ENCODE measurements at regions not wholly inside any gene's neighbourhood (a gene's known extent, or its start where the extent isn't known, plus 50 kb on each side); places are given as distances from the start of the nearest gene placed in this dataset.
"Not testable (repeated sequence)": the region's sequence is repeated elsewhere in the genome, so short reads cannot be mapped to it uniquely, and the experiment has no call there.

DNA sequence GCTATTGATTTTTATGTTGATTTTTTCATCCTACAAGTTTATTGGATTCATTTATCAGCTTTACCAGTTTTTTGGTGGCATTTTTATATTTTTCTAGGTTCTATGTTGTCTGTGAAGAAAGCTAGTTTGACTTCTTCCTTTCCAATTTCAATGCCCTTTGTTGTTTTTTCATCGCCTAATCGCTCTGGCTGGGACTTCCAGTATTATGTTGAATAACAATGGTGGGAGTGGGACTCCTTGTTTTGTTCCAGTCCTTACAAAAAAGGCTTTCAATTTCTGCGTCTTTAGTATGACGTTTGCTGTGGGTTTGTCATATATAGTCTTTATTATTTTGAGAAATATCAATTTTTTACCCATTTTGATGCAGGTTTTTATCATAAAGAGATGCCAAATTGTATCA lies 175.6 kb upstream of the CCNH start:
- DNase-seq = no peak

- DNase-seq = not testable (repeated sequence)
Measured at GRCh38 chr5:87583704-87584103, 171.0 kb upstream of the CCNH start.

DNA sequence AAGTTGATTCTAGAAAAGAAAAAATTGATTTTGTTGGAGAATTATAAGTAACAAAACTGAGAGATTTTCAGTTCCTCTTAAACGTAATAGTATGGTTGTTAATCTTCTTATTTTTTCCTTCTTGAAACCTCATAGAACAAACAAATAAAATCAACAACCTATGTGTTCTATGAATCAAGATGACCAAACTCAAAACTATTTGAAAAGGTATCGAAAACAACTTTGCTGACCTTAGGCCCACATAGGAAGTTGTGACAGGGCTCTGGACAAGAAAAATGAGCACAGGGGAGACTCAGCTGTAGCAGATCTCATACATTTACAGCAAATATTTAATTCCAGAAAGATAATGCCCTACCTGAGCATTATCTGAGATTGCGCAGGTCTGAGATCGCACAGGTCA lies 169.4 kb upstream of the CCNH start:
- no peak for DNase-seq

- DNase-seq = no peak
Measured at GRCh38 chr5:87581661-87582060, 168.9 kb upstream of the CCNH start.

DNA sequence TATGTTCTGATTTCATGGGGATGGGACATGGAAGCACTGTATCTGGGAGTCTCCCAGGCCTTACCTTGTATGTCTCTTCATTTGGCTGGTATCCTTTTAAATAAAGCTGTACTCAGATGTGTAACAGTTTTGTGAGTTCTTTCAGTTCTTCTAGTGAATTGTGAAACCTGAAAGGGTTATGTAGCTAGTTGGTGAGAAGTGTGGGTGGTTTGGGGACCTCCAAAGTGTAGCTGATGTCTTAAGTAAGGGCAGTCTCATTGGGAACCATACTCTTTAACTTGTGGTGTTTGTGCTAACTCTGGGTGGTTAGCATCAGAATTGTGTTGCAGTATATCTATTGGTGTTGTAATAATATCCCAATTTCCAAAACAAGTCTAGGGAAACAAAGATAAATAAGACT lies 166.9 kb upstream of the CCNH start:
- no peak for DNase-seq

DNA sequence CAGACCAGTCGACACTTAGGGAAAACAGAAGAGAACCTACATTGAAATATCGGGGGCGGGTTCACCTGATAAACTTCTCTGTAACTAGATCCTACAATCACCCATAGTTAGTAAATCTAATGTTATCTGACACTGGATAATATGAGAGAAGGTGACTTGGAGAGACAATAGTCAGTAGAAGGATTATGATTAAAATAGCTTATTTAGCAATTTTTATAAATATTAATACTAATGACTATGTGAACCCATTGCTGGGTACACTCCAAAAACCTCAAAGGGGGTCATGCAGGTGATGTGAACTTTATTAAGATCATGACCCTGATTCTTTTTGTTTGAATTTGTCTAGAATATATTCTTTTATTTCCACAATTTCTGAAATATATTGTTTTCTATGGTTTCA lies 164.1 kb upstream of the CCNH start:
- no peak for DNase-seq

DNA sequence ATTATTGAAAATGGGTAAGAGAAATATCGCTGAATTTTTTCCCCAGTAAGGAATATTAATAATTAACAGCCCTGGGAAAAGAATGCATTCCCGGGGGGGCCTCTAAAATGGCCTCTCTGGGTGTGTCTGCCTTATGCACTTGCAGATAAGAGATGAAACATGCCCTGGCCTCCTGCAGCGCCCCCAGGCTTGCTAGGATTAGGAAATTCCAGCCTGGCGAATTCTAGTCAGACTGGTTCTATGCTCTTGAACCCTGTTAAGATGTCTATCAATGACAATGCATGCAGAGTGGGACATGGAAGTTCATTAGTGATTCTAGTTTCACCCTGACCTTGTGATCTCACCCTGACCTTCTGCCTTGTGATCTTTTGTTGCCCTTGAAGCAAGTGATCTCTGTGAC lies 163.6 kb upstream of the CCNH start:
- not testable (repeated sequence) for DNase-seq

DNA sequence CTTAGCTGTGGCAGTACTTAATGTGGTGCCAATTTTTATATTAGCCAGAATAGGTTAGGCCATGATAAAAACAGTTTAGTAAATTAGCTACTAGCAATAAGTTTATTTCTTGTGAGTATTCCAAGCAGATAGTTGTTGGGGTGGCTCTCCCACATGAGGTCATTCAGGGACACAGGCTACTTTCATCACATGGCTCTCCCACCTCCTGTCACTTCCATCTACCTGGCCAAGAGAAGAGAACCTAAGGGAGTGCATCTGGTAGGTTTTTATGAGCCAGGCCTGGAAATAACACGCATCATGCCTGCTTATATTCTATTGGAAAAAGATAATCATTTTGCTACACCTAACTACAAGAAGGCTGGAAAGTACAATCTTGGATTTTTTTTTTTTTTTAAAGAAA lies 161.4 kb upstream of the CCNH start:
- no peak for DNase-seq

- no peak for DNase-seq
Measured at GRCh38 chr5:87572611-87573010, 159.9 kb upstream of the CCNH start.

DNA sequence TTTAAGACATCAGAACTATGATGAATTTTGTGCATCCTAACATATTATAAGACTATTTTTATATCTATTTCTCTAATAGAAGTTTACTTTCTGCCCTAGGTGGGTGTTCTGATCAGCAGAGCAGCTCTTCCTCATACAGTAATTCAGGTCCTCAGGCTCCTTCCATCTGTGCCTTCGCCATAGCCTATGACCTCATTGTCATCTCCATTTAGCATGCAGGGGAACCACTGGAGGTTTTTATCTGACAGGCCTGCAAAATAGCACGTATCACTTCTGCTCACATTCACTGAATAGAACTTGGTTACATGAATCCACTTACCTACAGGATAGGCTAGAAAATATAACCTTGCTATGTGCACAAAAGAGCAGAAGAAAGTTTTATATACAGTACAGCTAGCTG lies 159.4 kb upstream of the CCNH start:
- no peak for DNase-seq

- no peak for DNase-seq
Measured at GRCh38 chr5:87570366-87570765, 157.6 kb upstream of the CCNH start.

DNA sequence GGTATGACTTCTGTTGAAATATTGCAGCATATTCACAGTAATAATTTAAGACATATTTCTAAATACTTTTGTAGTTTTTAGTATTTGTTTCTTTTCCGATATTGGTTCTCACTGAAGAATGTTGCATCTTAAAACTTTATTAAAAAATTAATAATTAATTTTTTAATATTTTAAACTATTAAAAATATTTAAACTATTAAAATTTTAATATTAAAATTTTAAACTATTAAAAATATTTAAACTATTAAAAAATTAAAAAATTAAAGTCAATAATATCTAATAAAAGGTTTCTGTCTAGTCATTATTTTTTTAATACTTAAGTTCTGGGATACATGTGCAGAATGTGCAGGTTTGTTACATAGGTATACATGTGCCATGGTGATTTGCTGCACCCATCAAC lies 149.3 kb upstream of the CCNH start:
- no peak for DNase-seq

DNA sequence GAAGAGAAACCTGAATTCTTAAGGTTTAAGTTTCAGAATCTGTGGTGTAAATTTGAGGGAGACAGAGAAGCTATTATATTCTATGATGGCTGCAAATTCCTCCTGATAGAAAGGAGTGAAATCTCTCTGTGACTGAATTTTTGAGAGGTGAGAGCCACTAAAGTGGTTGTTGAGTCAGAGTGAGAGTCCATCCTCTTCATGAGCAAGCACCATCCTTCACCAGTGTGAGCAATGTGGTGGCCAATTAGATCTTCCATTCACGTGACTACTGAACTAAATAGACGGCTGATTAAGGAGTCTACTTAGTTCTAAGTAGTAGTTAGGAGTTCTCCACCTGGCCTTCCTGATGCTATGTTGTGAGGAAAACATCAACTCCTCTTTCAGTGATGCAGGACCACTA lies 147.8 kb upstream of the CCNH start:
- no peak for DNase-seq

DNA sequence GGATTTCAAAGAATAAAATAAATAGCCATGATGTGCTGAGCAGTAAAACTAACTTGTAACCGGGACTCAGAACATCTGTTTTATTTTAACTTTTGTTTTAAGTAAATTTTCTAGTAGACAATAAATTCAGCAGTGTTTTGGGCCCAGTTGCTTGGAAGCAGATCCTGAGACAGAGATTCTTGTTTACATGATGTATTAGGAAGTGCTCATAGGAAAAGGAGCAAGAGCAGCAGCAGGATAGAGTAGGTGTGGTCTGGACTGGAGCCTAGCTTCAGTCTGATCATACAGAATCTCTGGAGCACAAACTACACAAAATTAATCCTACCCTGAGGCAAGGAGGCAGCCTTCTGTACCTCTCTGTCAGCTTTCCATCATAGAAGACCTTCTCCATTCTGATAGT lies 139.2 kb upstream of the CCNH start:
- DNase-seq = no peak

DNA sequence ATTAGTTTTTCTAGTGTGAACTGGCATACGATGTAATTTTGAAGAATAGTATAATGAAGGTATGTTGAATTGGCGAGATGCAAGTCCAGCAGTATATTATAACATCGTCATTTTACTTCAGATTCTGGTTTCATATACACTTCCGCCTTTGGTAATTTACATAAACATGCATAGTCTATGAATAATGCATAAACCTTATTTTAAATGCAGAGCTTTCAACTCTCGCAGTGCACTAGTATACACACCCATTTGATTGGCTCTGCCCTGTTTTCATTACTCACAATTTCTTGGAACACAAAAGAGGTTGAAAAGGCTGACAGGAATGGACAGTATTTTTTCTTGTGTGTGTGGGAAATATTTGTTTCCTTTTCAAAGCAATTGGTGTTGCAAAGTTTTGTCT lies 128.9 kb upstream of the CCNH start:
- no peak for DNase-seq

DNA sequence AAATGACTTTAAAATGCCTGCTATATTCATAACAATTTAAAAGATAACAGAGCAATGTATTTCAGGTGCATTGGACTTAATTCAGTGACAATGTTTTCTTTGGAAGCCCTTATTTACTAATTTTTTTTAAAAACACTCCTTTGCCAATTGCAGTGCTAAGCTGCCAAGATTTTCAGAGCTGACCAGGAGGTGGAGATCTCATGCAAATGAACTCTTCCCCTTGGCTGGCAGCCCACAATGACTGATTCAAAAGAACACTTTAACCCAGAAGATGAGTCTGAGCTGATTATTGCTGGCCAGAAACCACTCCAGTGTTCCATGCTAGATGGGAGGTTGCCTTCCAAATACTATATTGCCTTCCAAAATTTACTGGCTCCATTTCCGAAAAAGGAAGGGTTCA lies 128.3 kb upstream of the CCNH start:
- peak; percentile 16 for DNase-seq

- peak; percentile 1 for DNase-seq
Measured at GRCh38 chr5:87539839-87540238, 127.1 kb upstream of the CCNH start.

- DNase-seq = no peak
Measured at GRCh38 chr5:87536365-87536764, 123.6 kb upstream of the CCNH start.

- DNase-seq = no peak
Measured at GRCh38 chr5:87535706-87536105, 123.0 kb upstream of the CCNH start.

- DNase-seq = no peak
Measured at GRCh38 chr5:87529486-87530076, 116.9 kb upstream of the CCNH start.

DNA sequence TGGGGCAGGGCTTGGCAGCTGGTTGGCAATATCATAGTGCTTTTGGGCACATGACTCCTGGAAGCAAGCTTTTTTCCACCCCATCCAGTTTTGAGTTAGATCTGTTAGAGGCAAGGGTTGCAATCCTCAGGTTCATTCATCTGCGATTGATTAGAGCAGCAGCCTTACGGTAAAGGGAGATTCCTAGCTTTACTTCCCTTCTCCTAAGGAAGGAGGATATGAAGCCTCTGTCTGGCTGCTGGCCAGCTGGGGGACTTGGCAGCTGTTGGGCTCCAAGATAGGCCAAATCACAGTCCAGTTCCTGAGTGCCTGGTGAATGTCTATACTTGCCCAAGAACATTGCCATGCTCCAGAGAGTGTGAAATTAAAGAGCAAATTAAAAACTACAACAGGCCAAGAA lies 113.4 kb upstream of the CCNH start:
- DNase-seq = no peak

- no peak for DNase-seq
Measured at GRCh38 chr5:87524217-87524616, 111.5 kb upstream of the CCNH start.

DNA sequence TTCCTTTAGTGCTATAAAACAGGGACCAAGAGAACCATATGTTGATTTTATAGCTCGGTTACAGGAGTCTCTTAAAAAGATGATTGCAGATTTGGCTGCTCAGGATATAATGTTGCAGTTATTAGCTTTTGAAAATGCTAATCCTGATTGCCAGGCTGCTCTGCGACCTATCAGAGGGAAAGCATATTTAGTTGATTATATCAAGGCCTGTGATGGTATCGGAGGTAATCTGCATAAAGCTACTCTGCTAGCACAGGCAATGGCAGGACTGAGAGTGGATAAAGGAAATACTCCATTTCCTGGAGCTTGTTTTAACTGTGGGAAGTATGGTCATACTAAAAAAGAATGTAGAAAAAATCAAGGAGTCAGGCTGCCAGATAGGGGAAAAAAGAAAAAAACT lies 99.0 kb upstream of the CCNH start:
- DNase-seq = not testable (repeated sequence)

- no peak for DNase-seq
Measured at GRCh38 chr5:87503004-87503403, 90.3 kb upstream of the CCNH start.

DNA sequence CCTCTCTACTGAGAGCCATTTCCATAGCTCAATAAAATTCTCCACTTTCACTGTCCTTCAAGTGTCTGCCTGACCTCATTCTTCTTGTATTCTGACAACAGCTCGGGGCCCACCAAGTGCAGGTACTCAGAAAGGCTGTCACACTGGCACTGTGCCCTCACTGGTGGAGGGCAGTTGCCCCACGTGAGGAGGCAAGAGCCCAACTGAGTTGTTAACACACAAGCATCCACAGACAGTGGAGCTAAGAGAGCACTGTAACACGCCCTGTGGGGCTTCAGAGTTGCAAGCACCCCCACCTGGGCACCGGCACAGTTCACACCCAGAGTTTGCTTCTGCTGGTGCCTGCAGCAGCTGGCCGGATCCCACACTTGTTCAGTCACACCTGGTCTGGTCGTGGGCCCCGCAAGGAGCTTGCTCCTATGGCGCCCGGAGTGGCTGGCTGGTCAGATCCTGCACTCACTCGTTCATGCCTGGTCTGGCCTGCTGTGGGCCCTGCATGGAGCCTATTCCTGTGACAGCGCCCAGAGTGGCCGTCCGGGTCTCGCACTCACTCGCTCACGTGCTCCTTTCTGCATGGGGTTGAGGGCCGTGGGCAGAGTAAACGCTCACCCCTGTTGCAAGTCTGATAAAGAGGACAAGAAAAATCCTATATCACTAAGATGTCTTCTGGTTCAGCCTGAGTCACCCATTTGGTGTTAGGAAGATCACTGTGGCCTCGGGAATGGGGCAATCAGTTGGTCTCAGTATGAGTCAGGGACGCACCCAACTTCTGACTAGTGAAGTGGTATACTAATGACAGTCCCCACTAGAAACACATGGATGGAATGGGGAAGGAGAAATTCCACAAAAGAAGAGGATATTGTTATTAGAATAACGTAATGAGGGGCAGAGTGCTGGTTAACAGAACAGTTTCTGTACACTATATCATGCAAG lies 87.0 kb upstream of the CCNH start:
- no peak for DNase-seq
